K562 (cell line): ENCODE measurements at regions not wholly inside any gene's neighbourhood (a gene's known extent, or its start where the extent isn't known, plus 50 kb on each side); places are given as distances from the start of the nearest gene placed in this dataset.

Source experiments
- ATAC-seq: fragments of 200-7000 bp; cut with Tn5 transposase; 3 replicates; pipeline ENCODE4 v1.9.1; 2020; ENCODE audit warnings: moderate library complexity
- BruUV-seq: library from RNA; stranded (reverse); fragments of 400-500 nt; replicated peaks from 2 replicates; lab custom pipeline; 2021; lab: Mats Ljungman, UMichigan
- CTCF ChIA-PET: fragments of 300-600 bp; formaldehyde crosslinking; extraction: SDS; loops from one replicate; lab custom pipeline; 2021; ENCODE audit warnings: low intra/inter-chr PET ratio; lab: Yijun Ruan, JAX
- POLR2A ChIA-PET: fragments of 300-600, 350-650 bp; sonication (Branson Sonifier 250); formaldehyde crosslinking; extraction: SDS; loops from one replicate; lab custom pipeline; 2021; ENCODE audit warnings: antibody characterized with exemption, inconsistent platforms; lab: Yijun Ruan, JAX
- DNase-seq, 4 experiments: peaks; one replicate each; pipeline versions ENCODE4 v3.0.0 to v3.0.0-alpha.2; 2011 to 2018; ENCODE audit warnings: low spot score in 3 of 4, mixed read lengths in 3 of 4; ENCODE audit errors: extremely low read depth in 1 of 4
- FAIRE-seq: peaks from 2 replicates; lab custom pipeline; 2011; peaks lifted over from hg19 to GRCh38; lab: Jason Lieb, UNC
- H2AFZ ChIP-seq: 2 replicates; pipeline ENCODE4 v1.6.0; 2011; ENCODE audit warnings: low read depth, low read length, control low read depth, inconsistent platforms
- H3K27ac ChIP-seq: fragments of 200-600 bp; 3 replicates; pipeline ENCODE4 v1.8.0; 2011; ENCODE audit warnings: low read depth, mild to moderate bottlenecking, control low read depth, inconsistent platforms, low read length, moderate library complexity, mixed read lengths; ENCODE audit errors: extremely low read depth
- H3K27me3 ChIP-seq, 2 experiments: fragments of 300-600 bp in 1 of 2; 2 replicates in 1 of 2; 3 replicates in 1 of 2; pipeline versions ENCODE4 v1.6.0 to v1.8.0; 2011; ENCODE audit warnings: inconsistent platforms in 2 of 2, low read length in 2 of 2, mild to moderate bottlenecking in 1 of 2, mixed read lengths in 1 of 2, moderate library complexity in 1 of 2; ENCODE audit not compliant: control insufficient read depth in 2 of 2, insufficient read depth in 2 of 2
- H3K36me3 ChIP-seq: fragments of 300-600 bp; 3 replicates; pipeline ENCODE4 v1.8.0; 2011; ENCODE audit warnings: mild to moderate bottlenecking, low read length, inconsistent platforms; ENCODE audit not compliant: control insufficient read depth, insufficient read depth
- H3K4me1 ChIP-seq, 2 experiments: fragments of 200-600 bp in 1 of 2; replicated peaks in 1 of 2; 2 replicates in 1 of 2; 3 replicates in 1 of 2; pipeline versions ENCODE4 v1.5.1 to v1.8.0; 2011; ENCODE audit warnings: inconsistent platforms in 2 of 2, low read length in 2 of 2, mild to moderate bottlenecking in 1 of 2, mixed read lengths in 1 of 2, moderate library complexity in 1 of 2; ENCODE audit not compliant: control insufficient read depth in 2 of 2, insufficient read depth in 2 of 2
- H3K4me2 ChIP-seq: 2 replicates; pipeline ENCODE4 v1.6.1; 2011; ENCODE audit warnings: low read length, control low read depth, inconsistent platforms, mixed read lengths; ENCODE audit not compliant: insufficient read depth
- H3K4me3 ChIP-seq: fragments of 200-600 bp; sonication (generic), shearing (Covaris generic); 2 replicates; pipeline ENCODE4 v1.5.1; 2016; ENCODE audit warnings: control low read depth, inconsistent platforms
- H3K79me2 ChIP-seq: fragments of 200-600 bp; 3 replicates; pipeline ENCODE4 v1.8.0; 2011; ENCODE audit warnings: low read length, inconsistent platforms; ENCODE audit not compliant: control insufficient read depth, insufficient read depth
- H3K9ac ChIP-seq, 2 experiments: 2 replicates each; pipeline versions ENCODE4 v1.6.0 to v1.6.1; 2011; ENCODE audit warnings: low read depth in 2 of 2, low read length in 2 of 2, control low read depth in 1 of 2, inconsistent platforms in 1 of 2, mild to moderate bottlenecking in 1 of 2, mixed read lengths in 1 of 2; ENCODE audit not compliant: insufficient read depth in 1 of 2
- H3K9me1 ChIP-seq: one replicate; pipeline ENCODE4 v1.6.0; 2011; ENCODE audit warnings: inconsistent platforms, mild to moderate bottlenecking, low read length, moderate library complexity; ENCODE audit not compliant: control insufficient read depth, insufficient read depth
- H3K9me3 ChIP-seq: replicated peaks from 2 replicates; pipeline ENCODE4 v1.5.1; 2011; ENCODE audit warnings: low read depth, low read length, inconsistent platforms; ENCODE audit not compliant: control insufficient read depth, insufficient read depth
- H4K20me1 ChIP-seq: replicated peaks from 2 replicates; pipeline ENCODE4 v1.6.1; 2011; ENCODE audit warnings: low read length, inconsistent platforms, mixed read lengths; ENCODE audit not compliant: control insufficient read depth, insufficient read depth
- ELF2 ChIP-seq: fragments of 250-450 bp; sonication (Bioruptor Pico); IDR thresholded peaks from 2 replicates; pipeline ENCODE4 v1.5.0; 2021; ENCODE audit warnings: mild to moderate bottlenecking
- FOXA1 ChIP-seq: fragments of 450-650 bp; IDR thresholded peaks from 2 replicates; pipeline ENCODE4 v1.6.1; 2016; ENCODE audit warnings: mild to moderate bottlenecking, borderline replicate concordance
- FOXP1 ChIP-seq: sonication (generic); formaldehyde crosslinking; IDR thresholded peaks from 2 replicates; pipeline ENCODE4 v1.8.0; 2022; ENCODE audit warnings: mild to moderate bottlenecking, missing genetic modification reagents
- MAZ ChIP-seq, 2 experiments: fragments of 450-650 bp in 1 of 2; sonication (generic) in 1 of 2; formaldehyde crosslinking; IDR thresholded peaks in 1 of 2; conservative IDR thresholded peaks in 1 of 2; 2 replicates each; pipeline versions ENCODE4 v1.4.0 to v1.5.0; 2020; ENCODE audit warnings: mild to moderate bottlenecking in 1 of 2, missing genetic modification reagents in 1 of 2
- MEF2D ChIP-seq: conservative IDR thresholded peaks from 2 replicates; pipeline ENCODE4 v1.6.1; 2016; ENCODE audit warnings: low read depth, missing genetic modification characterization, missing compliant biosample characterization
- MTA2 ChIP-seq: fragments of 450-650 bp; IDR thresholded peaks from 2 replicates; pipeline ENCODE4 v1.6.1; 2016; ENCODE audit warnings: low read depth
- POLR2AphosphoS5 ChIP-seq: IDR thresholded peaks from 2 replicates; pipeline ENCODE4 v1.6.1; 2011; ENCODE audit warnings: mild to moderate bottlenecking, low read depth, low read length, moderate library complexity; ENCODE audit not compliant: control insufficient read depth, insufficient read depth
- POLR3A ChIP-seq: IDR thresholded peaks from 2 replicates; pipeline ENCODE4 v1.6.1; 2011; ENCODE audit warnings: borderline replicate concordance, mild to moderate bottlenecking, moderate library complexity; ENCODE audit not compliant: insufficient read length, insufficient read depth; ENCODE audit errors: extremely low read depth
- SMAD1 ChIP-seq: fragments of 150-350 bp; IDR thresholded peaks from 2 replicates; pipeline ENCODE4 v1.6.1; 2014; ENCODE audit warnings: low read length, low read depth; ENCODE audit not compliant: partially characterized antibody
- SRF ChIP-seq, 2 experiments: fragments of 250-450, 450-650 bp in 1 of 2; sonication (Bioruptor Pico) in 1 of 2; sonication (generic) in 1 of 2; formaldehyde crosslinking; IDR thresholded peaks; 2 replicates each; pipeline versions ENCODE4 v1.5.0 to v1.5.1; 2020 to 2022; ENCODE audit warnings: mild to moderate bottlenecking in 1 of 2, missing genetic modification reagents in 1 of 2
- TFAM ChIP-seq: fragments of 250-450 bp; sonication (Bioruptor Pico); conservative IDR thresholded peaks from 2 replicates; pipeline ENCODE4 v1.5.0; 2021; ENCODE audit warnings: mild to moderate bottlenecking, moderate library complexity
- THRAP3 ChIP-seq: fragments of 450-650 bp; IDR thresholded peaks from 2 replicates; pipeline ENCODE4 v1.6.1; 2016; ENCODE audit warnings: mild to moderate bottlenecking, inconsistent platforms, borderline replicate concordance
- ZFP1 ChIP-seq: fragments of 450-650 bp; formaldehyde crosslinking; IDR thresholded peaks from 2 replicates; pipeline ENCODE4 v1.4.0; 2020; ENCODE audit warnings: mild to moderate bottlenecking, mixed read lengths
- ZNF274 ChIP-seq: IDR thresholded peaks from 2 replicates; pipeline ENCODE4 v1.6.1; 2011; ENCODE audit warnings: low read depth, mild to moderate bottlenecking, low read length, moderate library complexity, borderline replicate concordance
- ZNF79 ChIP-seq: fragments of 250-450 bp; sonication (Bioruptor Pico); IDR thresholded peaks from 2 replicates; pipeline ENCODE4 v1.4.0; 2020; ENCODE audit warnings: low read depth, mild to moderate bottlenecking, moderate library complexity
- WGBS: fragments of 100-300 bp; shearing (Covaris generic); methylation state at CpG from one replicate; pipeline ENCODE4 v1.1.6; 2016; ENCODE audit warnings: low coverage, mixed read lengths; ENCODE audit not compliant: insufficient coverage; ENCODE audit errors: missing lambda C conversion rate; 5-methylcytosine and 5-hydroxymethylcytosine counted together
- in situ Hi-C: fragments of 300-500 bp; cut with MboI; formaldehyde crosslinking; loops from 4 replicates; pipeline ENCODE4 v1.15.0; 2018; ENCODE audit warnings: inconsistent platforms, mixed read lengths
- intact Hi-C: fragments of 100-400 bp; cut with micrococcal nuclease; formaldehyde crosslinking; loops from 2 replicates; pipeline ENCODE4 v1.14.2; 2022
- TF ChIP-seq, protein P1 (sequence below): sonication (generic); formaldehyde crosslinking; IDR thresholded peaks from 2 replicates; pipeline ENCODE4 v1.8.0; 2022; ENCODE audit warnings: mild to moderate bottlenecking, missing genetic modification reagents
- TF ChIP-seq, protein P2 (sequence below): fragments of 450-650 bp; formaldehyde crosslinking; IDR thresholded peaks from 2 replicates; pipeline ENCODE4 v1.4.0; 2022; ENCODE audit warnings: mild to moderate bottlenecking, moderate library complexity

DNA sequence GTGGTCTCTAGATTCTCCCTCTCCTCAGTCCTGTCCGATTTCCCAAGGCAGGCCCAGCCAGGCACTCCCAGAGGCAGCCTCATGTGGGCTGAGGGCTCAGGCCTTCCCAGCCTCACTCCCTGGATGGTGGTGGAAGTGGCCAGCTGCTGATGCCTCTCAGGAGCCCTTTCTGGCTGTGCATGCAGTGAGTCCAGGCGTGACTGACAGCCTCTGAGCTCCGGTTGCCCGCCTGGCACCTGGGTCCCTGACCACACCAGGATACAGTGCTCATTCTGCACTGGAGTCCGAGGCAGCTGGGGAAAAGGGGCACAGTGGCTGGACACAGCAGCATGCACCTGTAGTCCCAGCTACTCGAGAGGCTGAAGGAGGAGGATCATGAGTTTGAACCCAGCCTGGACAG is 132.6 kb downstream of the CUL2 start:
- DNase-seq (no peak), ATAC-seq (no peak), FAIRE-seq (no peak)
- H3K4me3 ChIP-seq, result no peak overlapping the region
- no peaks in the 10 kb centered on the region for H3K9me3 ChIP-seq
- H3K79me2 ChIP-seq, result no peaks in the 10 kb centered on the region
- in situ Hi-C loops (no loop called here), intact Hi-C loops (loop anchor here (10.0 kb wide), 1 partner anchor 293 kb away; no protein-coding TSS in a partner anchor)
- ChIA-PET CTCF (no interaction called here), POLR2A (interaction anchor here (0.6 kb wide), 2 partner anchors 526 to 703 kb away, joined by 3 read pairs; no protein-coding TSS in a partner anchor)
- H3K27me3 ChIP-seq, result peaks cover 9 to 50% of the 10 kb centered on the region in 2 experiments; a peak in 4 of 5 replicates
- BruUV-seq, result no TSS peak
- no peak overlapping the region for H3K9ac ChIP-seq
- H2AFZ ChIP-seq, result no peak overlapping the region
- no peaks in the 10 kb centered on the region for H3K4me1 ChIP-seq
- no peak overlapping the region for H3K27ac ChIP-seq
- TF ChIP-seq POLR2AphosphoS5 (no peak), FOXP1 (CRISPR knock-in tag) (no peak), ZNF79 (CRISPR knock-in tag) (no peak), SMAD1 (no peak), TFAM (CRISPR knock-in tag) (no peak), ZFP1 (CRISPR knock-in tag) (no peak), ELF2 (CRISPR knock-in tag) (no peak), SRF (CRISPR knock-in tag; IDR thresholded peaks at IDR 0.05) (no peak), MAZ (CRISPR knock-in tag; conservative IDR thresholded peaks at IDR 0.05 in 1 of 2, IDR thresholded peaks at IDR 0.05 in 1 of 2) (no peak), THRAP3 (no peak), MEF2D (tag) (no peak), FOXA1 (no peak), MTA2 (no peak), POLR3A (no peak), ZNF274 (no peak)
- TF ChIP-seq, protein P1, sequence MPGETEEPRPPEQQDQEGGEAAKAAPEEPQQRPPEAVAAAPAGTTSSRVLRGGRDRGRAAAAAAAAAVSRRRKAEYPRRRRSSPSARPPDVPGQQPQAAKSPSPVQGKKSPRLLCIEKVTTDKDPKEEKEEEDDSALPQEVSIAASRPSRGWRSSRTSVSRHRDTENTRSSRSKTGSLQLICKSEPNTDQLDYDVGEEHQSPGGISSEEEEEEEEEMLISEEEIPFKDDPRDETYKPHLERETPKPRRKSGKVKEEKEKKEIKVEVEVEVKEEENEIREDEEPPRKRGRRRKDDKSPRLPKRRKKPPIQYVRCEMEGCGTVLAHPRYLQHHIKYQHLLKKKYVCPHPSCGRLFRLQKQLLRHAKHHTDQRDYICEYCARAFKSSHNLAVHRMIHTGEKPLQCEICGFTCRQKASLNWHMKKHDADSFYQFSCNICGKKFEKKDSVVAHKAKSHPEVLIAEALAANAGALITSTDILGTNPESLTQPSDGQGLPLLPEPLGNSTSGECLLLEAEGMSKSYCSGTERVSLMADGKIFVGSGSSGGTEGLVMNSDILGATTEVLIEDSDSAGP (CRISPR knock-in tag), result no peak
- TF ChIP-seq, protein P2, sequence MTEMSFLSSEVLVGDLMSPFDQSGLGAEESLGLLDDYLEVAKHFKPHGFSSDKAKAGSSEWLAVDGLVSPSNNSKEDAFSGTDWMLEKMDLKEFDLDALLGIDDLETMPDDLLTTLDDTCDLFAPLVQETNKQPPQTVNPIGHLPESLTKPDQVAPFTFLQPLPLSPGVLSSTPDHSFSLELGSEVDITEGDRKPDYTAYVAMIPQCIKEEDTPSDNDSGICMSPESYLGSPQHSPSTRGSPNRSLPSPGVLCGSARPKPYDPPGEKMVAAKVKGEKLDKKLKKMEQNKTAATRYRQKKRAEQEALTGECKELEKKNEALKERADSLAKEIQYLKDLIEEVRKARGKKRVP (CRISPR knock-in tag), result no peak
- 3% methylated on average over 6 of the region's 6 CpGs for WGBS
- no peaks in the 10 kb centered on the region for H3K36me3 ChIP-seq
- H3K9me1 ChIP-seq, result no peaks in the 10 kb centered on the region
- H3K4me2 ChIP-seq, result no peak overlapping the region
- H4K20me1 ChIP-seq, result no peaks in the 10 kb centered on the region
